ENCODE measurements at regions not wholly inside any gene's neighbourhood (a gene's known extent, or its start where the extent isn't known, plus 50 kb on each side); places are given as distances from the start of the nearest gene placed in this dataset.

DNA sequence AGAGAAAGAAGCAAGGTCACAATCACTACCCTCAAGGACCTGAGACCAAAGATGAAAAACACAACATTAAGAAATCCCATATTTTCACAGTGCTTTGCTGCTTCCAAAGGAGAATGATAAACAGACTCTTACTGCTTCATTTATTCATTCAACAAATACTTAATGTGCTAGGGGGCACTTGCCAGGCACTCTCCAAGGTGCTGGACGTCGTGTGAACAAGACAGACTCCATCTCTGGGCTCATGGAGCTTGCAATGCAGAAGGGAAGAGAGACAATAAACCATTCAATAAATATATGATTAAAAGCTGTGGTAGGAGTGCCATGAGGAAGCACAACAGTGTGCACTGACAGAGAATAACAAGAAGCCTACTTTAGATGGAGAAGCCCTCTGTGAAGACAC lies 327.7 kb downstream of the CDK5RAP2 start:
- H3K23ac ChIP-seq (ENCODE audit: insufficient read length, low read depth, low read length), result no peak overlapping the region
- H4K91ac ChIP-seq (ENCODE audit: insufficient read length, low read depth, low read length), result no peak overlapping the region
- no peak overlapping the region for H2AFZ ChIP-seq (ENCODE audit: low read length)
- no peak overlapping the region for H4K8ac ChIP-seq (replicated peaks; ENCODE audit: insufficient read length, low read depth, low read length)
- no peak overlapping the region for H2AK5ac ChIP-seq (ENCODE audit: insufficient read length, low read length)
- H3K27me3 Mint-ChIP-seq (ENCODE audit: low read depth), result peaks cover 35% of the 10 kb centered on the region
- no peak overlapping the region for H3T11ph ChIP-seq (ENCODE audit: low read length)
- no peaks in the 10 kb centered on the region for H3K79me2 ChIP-seq (ENCODE audit: insufficient read depth, low read length)
- H3K9me3 ChIP-seq (ENCODE audit: control insufficient read depth, low read depth, low read length), result no peaks in the 10 kb centered on the region
- no peaks in the 10 kb centered on the region for H3K36me3 Mint-ChIP-seq (ENCODE audit: insufficient read depth in 1 of 3, low read depth in 3 of 3)
- H3K4me1 ChIP-seq (ENCODE audit: insufficient read depth, low read length), result no peaks in the 10 kb centered on the region
- H3K27me3 ChIP-seq (ENCODE audit: insufficient read depth, low read length), result no peaks in the 10 kb centered on the region
- no CpG with 5 or more reads among the region's 2 CpGs for WGBS (ENCODE audit: extremely low coverage, insufficient read length, low lambda C conversion rate)
- H3K23me2 ChIP-seq (ENCODE audit: insufficient read length, low read depth, low read length, poor library complexity, severe bottlenecking), result no peaks in the 10 kb centered on the region
- no peak overlapping the region for H3K4ac ChIP-seq (ENCODE audit: low read depth, low read length)
- H3K27ac Mint-ChIP-seq, result no peak overlapping the region
- no peak overlapping the region for H2BK120ac ChIP-seq (ENCODE audit: low read depth, low read length, poor library complexity, severe bottlenecking)
- H2BK5ac ChIP-seq (ENCODE audit: insufficient read length, low read length), result no peak overlapping the region
- no peak overlapping the region for H2BK20ac ChIP-seq (ENCODE audit: low read depth, low read length, poor library complexity, severe bottlenecking)
- H3K56ac ChIP-seq (ENCODE audit: insufficient read length, low read depth, low read length), result no peak overlapping the region
- H3K4me1 Mint-ChIP-seq, result no peaks in the 10 kb centered on the region
- H3K14ac ChIP-seq (ENCODE audit: insufficient read depth, low read length), result no peak overlapping the region
- H3K4me2 ChIP-seq (ENCODE audit: insufficient read depth, insufficient read length, low read length), result no peak overlapping the region
- no peak overlapping the region for H2BK12ac ChIP-seq (ENCODE audit: insufficient read length, low read depth, low read length)
- H2BK15ac ChIP-seq (ENCODE audit: low read depth, low read length), result no peak overlapping the region
- H3K27ac ChIP-seq (ENCODE audit: insufficient read length, low read depth, low read length), result no peak overlapping the region
- H3K18ac ChIP-seq (ENCODE audit: insufficient read length, low read depth, low read length), result no peak overlapping the region
- no peaks in the 10 kb centered on the region for H3K79me1 ChIP-seq (ENCODE audit: insufficient read depth, low read depth, low read length, poor library complexity, severe bottlenecking)
- no peaks in the 10 kb centered on the region for H3K9me3 Mint-ChIP-seq
- no peaks in the 10 kb centered on the region for H4K20me1 ChIP-seq (ENCODE audit: control insufficient read depth, insufficient read depth, insufficient read length)
- no peak overlapping the region for H3K4me3 Mint-ChIP-seq
- no peak overlapping the region for H3K9ac ChIP-seq (ENCODE audit: extremely low read depth, insufficient read length, low read length)
- H4K5ac ChIP-seq (ENCODE audit: insufficient read length, low read depth, low read length), result no peak overlapping the region
- DNase-seq, result no peak
- TF ChIP-seq, protein P1, sequence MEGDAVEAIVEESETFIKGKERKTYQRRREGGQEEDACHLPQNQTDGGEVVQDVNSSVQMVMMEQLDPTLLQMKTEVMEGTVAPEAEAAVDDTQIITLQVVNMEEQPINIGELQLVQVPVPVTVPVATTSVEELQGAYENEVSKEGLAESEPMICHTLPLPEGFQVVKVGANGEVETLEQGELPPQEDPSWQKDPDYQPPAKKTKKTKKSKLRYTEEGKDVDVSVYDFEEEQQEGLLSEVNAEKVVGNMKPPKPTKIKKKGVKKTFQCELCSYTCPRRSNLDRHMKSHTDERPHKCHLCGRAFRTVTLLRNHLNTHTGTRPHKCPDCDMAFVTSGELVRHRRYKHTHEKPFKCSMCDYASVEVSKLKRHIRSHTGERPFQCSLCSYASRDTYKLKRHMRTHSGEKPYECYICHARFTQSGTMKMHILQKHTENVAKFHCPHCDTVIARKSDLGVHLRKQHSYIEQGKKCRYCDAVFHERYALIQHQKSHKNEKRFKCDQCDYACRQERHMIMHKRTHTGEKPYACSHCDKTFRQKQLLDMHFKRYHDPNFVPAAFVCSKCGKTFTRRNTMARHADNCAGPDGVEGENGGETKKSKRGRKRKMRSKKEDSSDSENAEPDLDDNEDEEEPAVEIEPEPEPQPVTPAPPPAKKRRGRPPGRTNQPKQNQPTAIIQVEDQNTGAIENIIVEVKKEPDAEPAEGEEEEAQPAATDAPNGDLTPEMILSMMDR (conservative IDR thresholded peaks at IDR 0.05), result no peak

Measured in H9 (cell line).